ENCODE measurements at regions not wholly inside any gene's neighbourhood (a gene's known extent, or its start where the extent isn't known, plus 50 kb on each side); places are given as distances from the start of the nearest gene placed in this dataset.

- TF ChIP-seq, protein P1, sequence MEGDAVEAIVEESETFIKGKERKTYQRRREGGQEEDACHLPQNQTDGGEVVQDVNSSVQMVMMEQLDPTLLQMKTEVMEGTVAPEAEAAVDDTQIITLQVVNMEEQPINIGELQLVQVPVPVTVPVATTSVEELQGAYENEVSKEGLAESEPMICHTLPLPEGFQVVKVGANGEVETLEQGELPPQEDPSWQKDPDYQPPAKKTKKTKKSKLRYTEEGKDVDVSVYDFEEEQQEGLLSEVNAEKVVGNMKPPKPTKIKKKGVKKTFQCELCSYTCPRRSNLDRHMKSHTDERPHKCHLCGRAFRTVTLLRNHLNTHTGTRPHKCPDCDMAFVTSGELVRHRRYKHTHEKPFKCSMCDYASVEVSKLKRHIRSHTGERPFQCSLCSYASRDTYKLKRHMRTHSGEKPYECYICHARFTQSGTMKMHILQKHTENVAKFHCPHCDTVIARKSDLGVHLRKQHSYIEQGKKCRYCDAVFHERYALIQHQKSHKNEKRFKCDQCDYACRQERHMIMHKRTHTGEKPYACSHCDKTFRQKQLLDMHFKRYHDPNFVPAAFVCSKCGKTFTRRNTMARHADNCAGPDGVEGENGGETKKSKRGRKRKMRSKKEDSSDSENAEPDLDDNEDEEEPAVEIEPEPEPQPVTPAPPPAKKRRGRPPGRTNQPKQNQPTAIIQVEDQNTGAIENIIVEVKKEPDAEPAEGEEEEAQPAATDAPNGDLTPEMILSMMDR (IDR thresholded peaks at IDR 0.05), result no peak
- TF ChIP-seq POLR2AphosphoS5 (IDR thresholded peaks at IDR 0.05) (no peak), POLR2A (IDR thresholded peaks at IDR 0.05) (no peak)
These were observed 2284.3 kb upstream of the PCDH20 start for GRCh38 chr13:63699948-63700347.

All from suprapubic skin (tissue), 4 donors.